Renal pelvis (tissue), 1 donor: ENCODE measurements at regions not wholly inside any gene's neighbourhood (a gene's known extent, or its start where the extent isn't known, plus 50 kb on each side); places are given as distances from the start of the nearest gene placed in this dataset.
"Not testable (repeated sequence)": the region's sequence is repeated elsewhere in the genome, so short reads cannot be mapped to it uniquely, and the experiment has no call there.

Experiments
- DNase-seq: peaks from one replicate; pipeline ENCODE4 v3.0.0-alpha.2; 2013

- no peak for DNase-seq
Measured at GRCh38 chr10:8173866-8174243, 119.4 kb downstream of the GATA3 start.

DNA sequence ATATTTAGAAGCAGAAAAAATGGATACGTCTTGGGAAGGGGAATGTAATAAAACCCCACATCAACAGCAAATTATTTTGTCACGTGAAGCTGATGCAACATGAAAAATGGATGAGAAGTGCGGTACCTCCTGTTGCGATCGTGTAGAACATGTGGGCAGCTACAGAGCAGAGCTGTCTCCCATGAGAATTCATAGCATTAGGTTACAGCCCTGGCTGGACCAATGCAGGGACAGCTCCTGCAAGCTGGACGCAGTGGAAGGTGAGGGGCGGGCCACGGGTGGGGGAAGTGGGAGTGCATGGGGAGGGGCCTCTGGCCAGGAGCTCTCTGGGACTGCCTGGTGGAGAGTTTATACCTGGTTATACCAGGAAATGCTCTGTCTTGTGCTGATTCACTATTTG lies 120.3 kb downstream of the GATA3 start:
- peak; percentile 48 for DNase-seq

DNA sequence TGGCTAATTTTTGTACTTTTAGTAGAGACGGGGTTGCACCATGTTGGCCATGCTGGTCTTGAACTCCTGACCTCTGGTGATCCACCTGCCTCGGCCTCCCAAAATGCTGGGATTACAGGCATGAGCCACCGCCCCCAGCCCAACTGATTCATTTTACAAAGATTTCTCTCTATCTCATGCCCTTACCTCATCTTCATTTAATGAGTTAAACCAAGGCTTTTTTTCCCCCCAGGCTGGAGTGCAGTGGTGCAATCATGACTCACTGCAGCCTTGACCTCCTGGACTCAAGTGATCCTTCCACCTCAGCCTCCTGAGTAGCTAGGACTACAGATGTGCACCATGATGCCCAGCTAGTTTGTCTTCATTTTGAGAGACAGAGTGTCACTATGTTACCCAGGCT lies 123.0 kb downstream of the GATA3 start:
- not testable (repeated sequence) for DNase-seq

DNA sequence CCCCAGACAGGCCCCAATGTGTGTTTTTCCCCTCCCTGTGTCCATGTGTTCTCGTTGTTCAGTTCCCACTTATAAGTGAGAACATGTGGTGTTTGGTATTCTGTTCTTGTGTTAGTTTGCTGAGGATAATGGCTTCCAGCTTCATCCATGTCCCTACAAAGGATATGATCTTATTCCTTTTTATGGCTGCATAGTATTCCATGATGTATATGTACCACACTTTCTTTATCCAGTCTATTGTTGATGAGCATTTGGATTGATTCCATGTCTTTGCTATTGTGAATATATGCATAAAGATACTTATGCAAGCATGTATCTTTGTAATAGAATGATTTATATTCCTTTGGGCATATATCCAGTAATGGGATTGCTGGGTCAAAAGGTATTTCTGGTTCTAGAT lies 125.3 kb downstream of the GATA3 start:
- DNase-seq: not testable (repeated sequence)

- DNase-seq: peak; percentile 19
Measured at GRCh38 chr10:8180360-8181109, 126.0 kb downstream of the GATA3 start.

- DNase-seq: no peak
Measured at GRCh38 chr10:8181496-8182157, 127.1 kb downstream of the GATA3 start.

- no peak for DNase-seq
Measured at GRCh38 chr10:8182806-8183205, 128.3 kb downstream of the GATA3 start.

DNA sequence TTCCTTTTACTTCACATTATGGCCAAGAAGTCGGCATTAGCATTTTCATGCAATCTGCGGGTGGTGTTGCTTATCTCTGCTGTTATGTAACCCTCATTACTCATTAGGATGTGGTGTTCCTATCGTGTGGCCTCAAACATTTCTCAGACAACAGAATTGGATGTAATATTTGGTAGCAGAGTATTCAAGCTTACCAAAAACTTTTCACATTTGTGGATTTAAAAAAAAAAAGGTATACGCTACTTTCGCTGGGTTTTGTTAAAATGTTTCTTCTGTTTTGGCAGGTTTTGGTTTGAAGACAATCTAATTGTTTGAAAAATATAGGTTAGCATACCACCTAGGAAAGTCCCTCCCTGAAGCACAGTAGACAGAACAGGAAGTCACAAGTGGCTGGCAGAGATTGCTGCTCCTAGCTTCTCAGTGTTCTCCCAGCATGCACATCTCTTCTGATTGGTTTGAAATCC lies 128.8 kb downstream of the GATA3 start:
- no peak for DNase-seq

GRCh38 chr10:8187171-8187666 lies 132.7 kb downstream of the GATA3 start:
- no peak for DNase-seq

GRCh38 chr10:8189458-8189857 lies 135.0 kb downstream of the GATA3 start:
- no peak for DNase-seq

DNA sequence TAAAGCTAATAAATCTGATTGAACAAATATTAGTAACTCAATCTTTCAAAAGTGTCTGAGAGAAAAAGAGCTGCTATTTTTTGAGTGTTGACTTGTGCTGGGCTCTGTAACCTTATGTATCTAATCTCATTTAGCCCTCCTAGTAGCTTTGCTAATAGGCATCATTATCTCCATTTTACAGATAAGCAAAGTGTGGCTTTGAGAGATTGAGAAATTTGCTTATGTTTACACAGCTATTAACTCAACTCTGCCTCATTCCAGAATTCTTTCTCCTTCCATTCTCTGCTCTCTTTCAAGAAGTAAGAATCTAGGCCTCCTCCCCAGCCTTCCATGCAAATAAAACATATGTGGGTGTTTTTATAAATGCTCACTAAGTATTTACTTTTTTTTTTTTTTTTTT lies 137.8 kb downstream of the GATA3 start:
- DNase-seq: no peak

DNA sequence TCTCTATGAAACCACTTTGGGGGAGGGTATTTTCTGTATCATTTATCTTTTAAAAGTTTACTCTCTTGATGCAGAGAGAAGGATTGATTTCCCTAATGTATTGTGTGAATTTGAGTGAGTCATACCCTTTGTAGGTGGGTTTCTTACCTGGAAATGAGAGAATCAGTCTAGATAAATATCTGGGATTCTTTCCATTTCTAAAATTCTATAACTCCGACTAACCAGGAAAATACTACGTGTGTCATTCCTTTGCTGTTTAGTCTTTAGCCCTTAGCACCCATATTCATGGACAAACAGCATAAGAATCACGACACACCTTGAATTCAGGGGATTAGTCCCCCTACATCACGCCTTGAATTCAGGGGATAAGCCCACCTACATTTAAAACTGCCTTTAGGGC lies 139.1 kb downstream of the GATA3 start:
- no peak for DNase-seq

DNA sequence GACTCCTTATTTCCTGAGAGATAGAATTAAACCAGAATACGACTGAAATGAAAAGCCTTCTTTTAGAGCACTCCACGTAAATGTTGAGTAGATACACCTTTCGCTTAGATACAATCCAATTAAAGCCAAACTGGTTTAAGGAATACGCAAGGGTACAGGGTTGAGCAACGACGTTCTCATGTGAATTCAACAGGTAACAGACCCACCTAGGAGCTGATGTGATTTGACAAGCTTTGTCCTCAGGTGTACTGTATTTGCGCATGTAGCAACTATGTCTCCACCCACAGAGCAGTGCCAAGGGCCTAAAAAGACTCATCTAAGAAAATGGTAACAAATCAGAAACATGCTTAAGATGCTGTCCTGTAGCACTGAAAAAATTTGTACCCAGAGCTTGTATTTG lies 139.6 kb downstream of the GATA3 start:
- no peak for DNase-seq

GRCh38 chr10:8206882-8207281 lies 152.4 kb downstream of the GATA3 start:
- no peak for DNase-seq

DNA sequence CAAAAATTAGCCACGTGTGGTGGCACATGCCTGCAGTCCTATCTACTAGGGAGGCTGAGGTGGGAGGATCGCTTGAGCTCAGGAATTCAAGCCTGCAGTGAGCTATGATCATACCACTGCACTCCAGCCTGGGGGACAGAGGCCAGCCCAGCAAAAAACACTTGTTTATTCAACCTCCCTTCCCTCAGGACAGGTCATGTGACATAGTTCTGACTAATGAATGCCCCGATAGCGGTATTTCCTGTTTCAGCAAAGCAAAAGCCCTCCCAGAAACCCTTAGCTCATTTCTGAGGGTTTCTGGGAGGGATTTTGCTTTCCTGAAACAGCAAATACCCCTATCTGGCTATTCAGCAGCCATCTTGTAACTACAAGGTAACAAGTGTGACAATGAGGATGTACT lies 157.1 kb downstream of the GATA3 start:
- DNase-seq: no peak

- DNase-seq: no peak
Measured at GRCh38 chr10:8213735-8214134, 159.2 kb downstream of the GATA3 start.

DNA sequence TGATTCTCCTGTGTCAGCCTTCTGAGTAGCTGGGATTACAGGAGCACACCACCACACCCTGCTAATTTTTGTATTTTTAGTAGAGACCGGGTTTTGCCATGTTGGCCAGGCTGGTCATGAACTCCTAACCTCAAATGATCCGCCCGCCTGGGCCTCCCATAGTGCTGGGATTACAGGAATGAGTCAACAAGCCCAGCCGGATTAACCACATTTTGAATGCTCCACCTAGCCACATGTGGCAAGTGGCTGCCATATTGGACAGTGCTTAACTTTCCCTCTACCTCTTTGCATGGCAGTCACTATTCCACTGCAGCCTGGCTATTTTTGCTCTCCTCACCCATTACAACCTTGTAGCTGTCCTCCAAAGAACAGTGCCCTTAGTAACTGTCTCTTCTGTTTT lies 160.1 kb downstream of the GATA3 start:
- no peak for DNase-seq

GRCh38 chr10:8216893-8217292 lies 162.4 kb downstream of the GATA3 start:
- no peak for DNase-seq

DNA sequence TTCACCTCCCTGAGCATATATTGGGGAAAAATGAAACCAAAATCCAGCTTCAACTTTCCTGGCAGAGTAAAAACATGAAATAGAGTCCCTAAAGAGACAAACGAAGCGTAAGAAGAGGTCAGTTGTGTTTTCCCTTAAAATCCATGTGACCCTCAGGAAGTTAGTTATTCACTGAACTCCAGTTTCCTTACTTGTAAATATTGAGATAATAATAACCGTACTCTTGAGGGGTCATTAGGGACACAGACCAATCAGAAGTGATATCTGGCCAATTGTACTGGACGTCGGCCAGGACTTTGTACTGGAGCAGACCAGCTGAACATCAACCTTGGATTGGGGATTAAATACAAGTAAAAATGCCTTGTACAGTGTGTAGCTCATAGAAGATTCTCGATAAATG lies 167.0 kb downstream of the GATA3 start:
- DNase-seq: no peak

GRCh38 chr10:8224591-8224990 lies 170.1 kb downstream of the GATA3 start:
- DNase-seq: no peak

DNA sequence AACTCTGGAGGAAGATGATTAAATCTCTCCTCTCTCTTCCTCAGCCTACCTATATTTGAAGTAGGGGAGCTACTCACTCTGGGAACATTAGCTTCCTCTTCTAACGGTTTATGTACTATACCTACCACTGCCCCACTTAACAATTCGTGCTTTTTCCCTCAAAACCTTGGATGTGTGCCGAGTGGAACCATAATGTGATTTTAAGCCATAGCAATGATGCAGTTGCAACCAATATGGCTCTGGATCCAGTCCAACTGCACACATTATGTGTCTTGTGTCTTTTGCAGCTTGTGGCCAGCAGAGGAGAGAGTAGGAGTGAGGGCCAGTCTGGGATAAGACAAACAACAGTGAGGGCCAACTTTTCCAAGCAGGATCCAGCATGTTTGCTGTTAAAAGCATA lies 170.7 kb downstream of the GATA3 start:
- no peak for DNase-seq

DNA sequence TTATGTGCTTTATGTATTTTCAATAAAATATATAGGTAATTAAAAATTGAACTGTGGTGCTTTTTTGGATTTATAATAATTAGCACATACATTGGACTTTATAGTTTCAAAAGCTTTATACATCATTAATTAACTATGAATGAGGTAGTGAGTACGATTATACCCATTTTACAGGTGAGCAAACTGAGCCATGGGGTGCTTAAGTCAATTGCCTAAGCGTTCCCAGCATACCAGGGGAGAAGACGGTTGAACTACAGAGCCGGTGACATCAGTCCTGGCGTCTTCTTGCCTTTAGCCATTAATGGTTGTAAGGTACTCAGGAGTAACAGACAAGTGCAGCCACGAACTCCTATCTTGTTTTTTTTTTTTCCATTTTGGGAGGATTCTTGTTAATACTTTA lies 172.8 kb downstream of the GATA3 start:
- DNase-seq: no peak

- DNase-seq: no peak
Measured at GRCh38 chr10:8229153-8229552, 174.7 kb downstream of the GATA3 start.

DNA sequence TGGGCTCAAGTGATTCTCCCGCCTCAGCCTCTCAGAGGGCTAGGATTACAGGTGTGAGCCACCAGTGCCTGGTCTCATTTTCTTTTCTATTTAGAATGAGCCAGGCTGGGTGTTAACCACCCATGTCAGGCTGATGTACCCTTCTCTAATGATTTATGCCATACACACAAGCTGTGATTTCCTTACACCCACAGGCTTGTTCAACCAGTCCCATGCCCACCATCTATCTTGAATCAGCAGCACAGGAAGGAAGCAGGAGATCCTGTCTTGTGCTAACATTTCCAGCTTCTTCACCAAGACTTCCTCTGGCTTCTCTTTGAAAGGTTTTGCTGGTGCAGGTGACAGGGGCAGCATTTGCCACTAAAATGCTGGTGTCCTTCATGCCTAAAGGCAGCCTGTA lies 176.4 kb downstream of the GATA3 start:
- no peak for DNase-seq
